Hepatocyte (in vitro differentiated cells): ENCODE measurements at regions not wholly inside any gene's neighbourhood (a gene's known extent, or its start where the extent isn't known, plus 50 kb on each side); places are given as distances from the start of the nearest gene placed in this dataset.

ENCODE experiments used
- DNase-seq: peaks from one replicate; pipeline ENCODE4 v3.0.0-alpha.2; 2016; ENCODE audit warnings: low spot score
- H2AFZ ChIP-seq: fragments of 200-600 bp; sonication (generic); 2 replicates; pipeline ENCODE4 v1.6.0; 2016; ENCODE audit warnings: antibody characterized with exemption, mild to moderate bottlenecking
- H3K27ac ChIP-seq: fragments of 200-600 bp; sonication (generic); 2 replicates; pipeline ENCODE4 v1.5.1; 2016; ENCODE audit warnings: mild to moderate bottlenecking
- H3K27me3 ChIP-seq: fragments of 200-600 bp; sonication (generic); 2 replicates; pipeline ENCODE4 v1.6.1; 2016
- H3K36me3 ChIP-seq: fragments of 200-600 bp; sonication (generic); replicated peaks from 2 replicates; pipeline ENCODE4 v1.5.1; 2016; ENCODE audit warnings: low read depth; ENCODE audit not compliant: insufficient read depth
- H3K4me1 ChIP-seq: fragments of 200-600 bp; sonication (generic); 2 replicates; pipeline ENCODE4 v1.5.1; 2016; ENCODE audit warnings: mild to moderate bottlenecking, moderate library complexity; ENCODE audit not compliant: insufficient read depth
- H3K4me2 ChIP-seq: fragments of 200-600 bp; sonication (generic); 2 replicates; pipeline ENCODE4 v1.6.0; 2016
- H3K4me3 ChIP-seq: fragments of 200-600 bp; sonication (generic); 2 replicates; pipeline ENCODE4 v1.5.1; 2016; ENCODE audit warnings: mild to moderate bottlenecking
- H3K79me2 ChIP-seq: fragments of 200-600 bp; sonication (generic); 2 replicates; pipeline ENCODE4 v1.6.0; 2017; ENCODE audit warnings: mild to moderate bottlenecking
- H3K9me2 ChIP-seq: fragments of 200-600 bp; sonication (generic); replicated peaks from 2 replicates; pipeline ENCODE4 v1.6.0; 2017; ENCODE audit warnings: mild to moderate bottlenecking; ENCODE audit not compliant: insufficient read depth
- H3K9me3 ChIP-seq: fragments of 200-600 bp; sonication (generic); 2 replicates; pipeline ENCODE4 v1.5.1; 2016; ENCODE audit warnings: low read depth, mild to moderate bottlenecking
- H4K20me1 ChIP-seq: fragments of 200-600 bp; sonication (generic); 2 replicates; pipeline ENCODE4 v1.6.0; 2016; ENCODE audit warnings: mild to moderate bottlenecking; ENCODE audit not compliant: insufficient read depth, poor library complexity, severe bottlenecking
- EZH2 ChIP-seq: fragments of 200-600 bp; sonication (generic); IDR thresholded peaks from 2 replicates; pipeline ENCODE4 v1.6.1; 2016; ENCODE audit warnings: antibody characterized with exemption, mild to moderate bottlenecking, borderline replicate concordance
- EZH2phosphoT487 ChIP-seq: fragments of 200-600 bp; sonication (generic); IDR thresholded peaks from one replicate; pipeline ENCODE4 v1.6.1; 2018; ENCODE audit warnings: antibody characterized with exemption, mild to moderate bottlenecking, low read depth, moderate library complexity; ENCODE audit not compliant: unreplicated experiment, severe bottlenecking
- WGBS: methylation state at CpG from one replicate; pipeline ENCODE4 v1.1.6; 2016; ENCODE audit warnings: low lambda C conversion rate; ENCODE audit errors: missing lambda C conversion rate; 5-methylcytosine and 5-hydroxymethylcytosine counted together
- TF ChIP-seq, protein P1 (sequence below): fragments of 200-600 bp; sonication (generic); IDR thresholded peaks from 2 replicates; pipeline ENCODE4 v1.5.1; 2016; ENCODE audit warnings: antibody characterized with exemption, mild to moderate bottlenecking; ENCODE audit not compliant: poor library complexity

- no peaks in the 10 kb centered on the region for H3K27me3 ChIP-seq
- no peaks in the 10 kb centered on the region for H3K4me1 ChIP-seq
- no peaks in the 10 kb centered on the region for H4K20me1 ChIP-seq
- no peak overlapping the region for H3K4me3 ChIP-seq
- no peaks in the 10 kb centered on the region for H3K36me3 ChIP-seq
- H2AFZ ChIP-seq, result no peak overlapping the region
- no peak overlapping the region for H3K4me2 ChIP-seq
- DNase-seq, result no peak
- H3K79me2 ChIP-seq, result no peaks in the 10 kb centered on the region
- H3K9me3 ChIP-seq, result no peaks in the 10 kb centered on the region
- no peak for TF ChIP-seq EZH2
- TF ChIP-seq, protein P1, sequence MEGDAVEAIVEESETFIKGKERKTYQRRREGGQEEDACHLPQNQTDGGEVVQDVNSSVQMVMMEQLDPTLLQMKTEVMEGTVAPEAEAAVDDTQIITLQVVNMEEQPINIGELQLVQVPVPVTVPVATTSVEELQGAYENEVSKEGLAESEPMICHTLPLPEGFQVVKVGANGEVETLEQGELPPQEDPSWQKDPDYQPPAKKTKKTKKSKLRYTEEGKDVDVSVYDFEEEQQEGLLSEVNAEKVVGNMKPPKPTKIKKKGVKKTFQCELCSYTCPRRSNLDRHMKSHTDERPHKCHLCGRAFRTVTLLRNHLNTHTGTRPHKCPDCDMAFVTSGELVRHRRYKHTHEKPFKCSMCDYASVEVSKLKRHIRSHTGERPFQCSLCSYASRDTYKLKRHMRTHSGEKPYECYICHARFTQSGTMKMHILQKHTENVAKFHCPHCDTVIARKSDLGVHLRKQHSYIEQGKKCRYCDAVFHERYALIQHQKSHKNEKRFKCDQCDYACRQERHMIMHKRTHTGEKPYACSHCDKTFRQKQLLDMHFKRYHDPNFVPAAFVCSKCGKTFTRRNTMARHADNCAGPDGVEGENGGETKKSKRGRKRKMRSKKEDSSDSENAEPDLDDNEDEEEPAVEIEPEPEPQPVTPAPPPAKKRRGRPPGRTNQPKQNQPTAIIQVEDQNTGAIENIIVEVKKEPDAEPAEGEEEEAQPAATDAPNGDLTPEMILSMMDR, result peak; percentile 8
- no peak overlapping the region for H3K27ac ChIP-seq
- 75% methylated on average over 3 of the region's 3 CpGs for WGBS
- no peaks in the 10 kb centered on the region for H3K9me2 ChIP-seq
Observed at GRCh38 chr1:68570871-68571270, 74.0 kb upstream of the DEPDC1 start.

- no peaks in the 10 kb centered on the region for H3K79me2 ChIP-seq
- H3K9me3 ChIP-seq, result no peaks in the 10 kb centered on the region
- TF ChIP-seq, protein P1, result no peak
- H3K27me3 ChIP-seq, result no peaks in the 10 kb centered on the region
- H4K20me1 ChIP-seq, result no peaks in the 10 kb centered on the region
- WGBS, result 78% methylated on average over 1 of the region's 1 CpG
- H3K27ac ChIP-seq, result no peak overlapping the region
- H2AFZ ChIP-seq, result no peak overlapping the region
- no peak overlapping the region for H3K4me3 ChIP-seq
- no peak overlapping the region for H3K4me2 ChIP-seq
- no peaks in the 10 kb centered on the region for H3K4me1 ChIP-seq
- no peaks in the 10 kb centered on the region for H3K36me3 ChIP-seq
- no peaks in the 10 kb centered on the region for H3K9me2 ChIP-seq
- DNase-seq, result no peak
Observed at GRCh38 chr1:68571454-68572235, 74.8 kb upstream of the DEPDC1 start.

GRCh38 chr1:68585351-68585750, 88.5 kb upstream of the DEPDC1 start:
- Histone ChIP-seq H3K27ac (no peak overlapping the region), H3K9me3 (no peaks in the 10 kb centered on the region), H3K9me2 (no peaks in the 10 kb centered on the region), H3K36me3 (no peaks in the 10 kb centered on the region), H3K4me1 (no peaks in the 10 kb centered on the region), H3K79me2 (no peaks in the 10 kb centered on the region), H3K4me2 (no peak overlapping the region), H3K4me3 (no peak overlapping the region), H2AFZ (no peak overlapping the region), H4K20me1 (no peaks in the 10 kb centered on the region), H3K27me3 (no peaks in the 10 kb centered on the region)
- TF ChIP-seq, protein P1, result no peak
- TF ChIP-seq EZH2phosphoT487 (no peak), EZH2 (no peak)
- 61% methylated on average over 2 of the region's 2 CpGs for WGBS
- DNase-seq, result no peak

DNA sequence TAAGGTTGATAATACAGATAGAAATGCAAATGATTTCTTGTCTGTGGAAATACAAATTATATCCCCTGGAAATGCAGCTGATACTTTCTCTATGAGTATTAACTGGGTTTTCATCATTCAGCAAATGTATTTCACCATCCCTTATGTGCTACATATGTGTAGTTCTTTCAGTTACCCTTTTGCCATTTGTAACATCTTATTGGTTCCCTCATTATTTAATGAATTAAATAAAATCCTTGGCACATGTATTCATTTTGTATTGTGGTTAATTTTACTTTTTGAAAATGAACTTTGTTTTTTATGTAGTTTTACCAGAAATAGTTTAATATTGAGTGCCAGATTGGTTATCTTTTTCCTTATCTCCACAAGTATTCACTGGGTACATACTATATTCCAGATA, 89.9 kb upstream of the DEPDC1 start:
- no peaks in the 10 kb centered on the region for H3K79me2 ChIP-seq
- no peaks in the 10 kb centered on the region for H3K36me3 ChIP-seq
- H3K9me3 ChIP-seq, result no peaks in the 10 kb centered on the region
- DNase-seq, result no peak
- H3K4me3 ChIP-seq, result no peak overlapping the region
- H3K27ac ChIP-seq, result no peak overlapping the region
- H4K20me1 ChIP-seq, result no peaks in the 10 kb centered on the region
- H3K27me3 ChIP-seq, result no peaks in the 10 kb centered on the region
- no peak for TF ChIP-seq EZH2phosphoT487
- no peak for TF ChIP-seq EZH2
- TF ChIP-seq, protein P1, result no peak
- H3K4me1 ChIP-seq, result no peaks in the 10 kb centered on the region
- H3K4me2 ChIP-seq, result no peak overlapping the region
- no peak overlapping the region for H2AFZ ChIP-seq
- H3K9me2 ChIP-seq, result no peaks in the 10 kb centered on the region
